ENCODE measurements at regions not wholly inside any gene's neighbourhood (a gene's known extent, or its start where the extent isn't known, plus 50 kb on each side); places are given as distances from the start of the nearest gene placed in this dataset.

DNA sequence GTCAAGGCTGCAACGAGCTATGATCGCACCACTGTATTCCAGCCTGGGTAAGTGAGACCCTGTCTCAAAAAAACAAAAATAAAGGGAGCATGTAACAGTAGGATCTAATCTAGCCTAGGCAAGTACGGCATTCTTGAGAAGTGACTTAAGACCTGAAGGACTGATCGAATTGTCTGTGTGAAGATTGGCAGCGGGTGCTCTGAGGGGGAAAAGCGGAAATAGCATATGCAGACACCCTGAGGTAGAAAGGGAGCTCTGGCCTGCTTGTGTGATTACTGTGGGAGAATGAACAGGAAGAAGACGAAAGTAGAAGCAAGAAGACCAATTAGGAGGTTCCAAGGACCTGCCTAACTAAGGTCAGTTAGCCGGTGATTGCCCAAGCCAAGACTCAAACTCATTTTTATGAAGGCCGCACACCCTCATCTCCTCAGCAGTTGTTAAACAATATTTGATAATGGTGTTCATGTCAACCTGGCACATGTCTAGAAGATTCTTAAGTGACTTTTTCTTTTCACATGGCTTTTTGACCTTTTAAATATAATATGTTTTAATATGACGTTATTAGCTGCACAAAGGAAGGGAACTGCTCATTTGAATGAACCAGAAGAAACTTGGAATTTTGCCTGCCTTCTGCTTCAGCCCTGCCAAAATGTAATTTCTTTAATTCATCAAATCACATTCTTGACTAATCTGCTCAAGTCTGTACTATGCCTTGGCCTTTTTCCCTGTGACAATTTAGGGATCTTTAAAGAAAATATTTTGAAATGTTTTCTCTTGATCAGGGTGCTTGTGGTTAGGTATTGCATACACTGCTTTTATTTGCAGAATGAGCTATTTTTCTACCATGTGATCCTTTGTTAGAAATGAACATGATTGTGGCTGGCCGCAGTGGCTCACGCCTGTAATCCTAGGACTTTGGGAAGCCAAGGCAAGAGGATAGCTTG, 289.2 kb upstream of the DMRT1 start:
- no peak for DNase-seq (ENCODE audit: low spot score)

DNA sequence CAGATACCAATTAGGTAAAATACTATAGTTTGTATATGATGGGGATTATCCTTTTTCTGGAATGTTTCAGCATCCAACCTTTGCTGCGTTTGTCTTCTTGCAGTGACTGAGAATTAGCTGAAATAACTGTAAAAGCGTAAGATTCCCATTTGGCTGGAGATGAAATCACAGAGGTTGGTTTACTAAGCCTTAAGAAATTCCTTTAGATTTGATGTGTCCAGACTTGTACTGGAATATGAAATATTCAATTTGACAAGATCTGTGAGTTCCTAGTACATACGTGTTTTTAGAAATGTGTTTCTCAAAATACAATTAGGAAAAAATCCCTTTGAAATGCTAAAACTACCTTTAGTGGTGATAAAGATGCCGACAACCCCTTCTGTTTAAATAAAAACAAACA, 286.0 kb upstream of the DMRT1 start:
- DNase-seq (ENCODE audit: low spot score): no peak

DNA sequence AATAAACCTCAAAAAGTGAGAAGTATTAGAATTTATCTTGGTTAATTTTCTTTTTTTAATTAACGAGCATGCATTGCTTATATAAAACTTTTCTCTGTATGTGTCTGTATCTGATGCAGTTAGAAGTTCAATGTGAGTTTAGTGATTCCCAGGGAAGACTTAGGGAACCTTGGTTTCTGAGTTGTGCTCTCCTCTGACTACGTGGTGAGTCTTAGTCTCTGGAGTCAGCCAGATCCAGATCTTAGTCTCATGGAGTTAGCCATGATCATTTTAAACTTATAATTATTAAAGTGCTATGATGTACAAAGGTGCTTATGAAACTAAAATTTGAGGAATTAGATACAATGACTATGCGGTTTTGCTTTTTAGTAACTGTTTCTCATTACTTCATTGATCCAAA, 285.3 kb upstream of the DMRT1 start:
- DNase-seq (ENCODE audit: low spot score): no peak

DNA sequence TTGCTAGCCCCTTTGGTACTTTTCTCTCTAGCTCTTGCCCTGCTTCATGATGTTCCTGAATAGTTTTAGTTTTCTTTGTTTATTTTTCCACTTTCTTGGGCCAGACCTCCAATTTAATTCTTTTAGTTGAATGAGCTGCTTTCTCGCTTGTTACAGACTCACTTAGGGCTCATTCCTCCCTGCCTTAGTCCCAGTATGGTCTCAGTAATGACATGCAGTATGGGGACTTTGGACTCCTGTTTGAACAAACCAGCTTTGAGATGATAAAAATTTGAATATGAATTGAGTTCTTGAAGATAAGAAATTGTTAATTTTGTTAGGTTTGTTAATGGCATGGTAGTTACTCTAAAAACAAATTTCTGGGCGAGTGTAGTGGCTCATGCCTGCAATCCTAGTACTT, 284.8 kb upstream of the DMRT1 start:
- no peak for DNase-seq (ENCODE audit: low spot score)

DNA sequence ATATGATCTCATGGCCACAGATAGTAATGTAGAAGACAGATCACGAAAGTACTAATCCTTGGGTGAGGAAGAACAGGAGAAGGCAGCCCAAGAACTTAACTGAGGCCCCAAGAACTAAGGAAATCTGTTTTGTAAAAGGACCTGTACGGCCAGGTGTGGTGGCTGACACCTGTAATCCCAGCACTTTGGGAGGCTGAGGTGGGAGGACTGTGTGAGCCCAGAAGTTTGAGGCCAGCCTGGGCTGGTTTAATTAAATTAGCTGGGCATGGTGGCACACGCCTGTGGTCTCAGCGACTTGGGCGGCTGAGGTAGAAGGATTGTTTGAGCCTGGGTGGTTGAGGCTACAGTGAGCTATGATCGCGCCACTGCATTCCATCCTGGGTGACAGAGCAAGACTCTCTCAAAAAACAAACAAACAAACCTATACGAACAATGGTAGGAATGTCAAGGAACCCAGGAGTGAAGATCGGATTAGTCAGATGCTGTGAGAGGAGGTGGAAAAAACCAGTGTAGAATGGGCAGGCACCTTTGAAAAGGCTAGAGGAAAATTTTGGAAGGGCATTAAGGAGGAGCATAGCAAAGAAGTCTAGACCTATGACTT, 283.8 kb upstream of the DMRT1 start:
- no peak for DNase-seq (ENCODE audit: low spot score)

DNA sequence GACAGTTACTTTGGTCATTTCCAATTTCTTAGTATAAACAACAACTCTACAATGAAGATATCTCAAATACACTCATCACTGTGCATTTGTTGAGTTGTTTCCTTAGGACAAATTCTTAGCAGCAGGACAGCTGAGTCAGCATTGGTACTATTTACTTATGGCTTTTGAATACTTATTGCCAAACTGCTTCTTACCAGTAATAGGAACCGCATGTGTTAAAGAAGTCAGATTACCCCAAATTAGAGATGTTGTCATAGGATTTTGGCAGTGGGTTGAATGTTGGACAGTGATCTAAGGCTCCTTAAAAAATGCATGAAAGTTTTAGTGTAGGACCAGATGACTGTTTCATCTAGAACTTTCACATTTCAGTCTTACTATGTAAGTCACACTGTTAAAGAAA, 280.1 kb upstream of the DMRT1 start:
- no peak for DNase-seq (ENCODE audit: low spot score)

DNA sequence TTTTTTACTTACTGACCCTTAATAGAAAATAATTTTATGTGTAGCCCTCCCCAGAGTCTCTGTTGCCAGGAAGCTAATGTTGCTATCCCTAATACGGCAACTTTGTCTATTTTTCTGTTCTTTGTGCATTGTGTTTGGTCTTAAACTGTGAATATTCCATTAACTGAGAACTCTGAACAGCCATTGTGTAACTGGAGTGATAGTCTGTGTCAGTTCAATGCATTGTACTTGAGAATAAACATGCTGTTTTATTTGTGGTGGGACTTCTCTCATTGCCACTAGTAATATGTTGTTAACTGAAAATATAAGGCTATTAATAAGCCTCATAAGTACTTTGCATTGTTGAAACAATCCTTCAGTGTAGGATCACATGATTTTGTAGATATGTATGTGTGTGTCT, 278.3 kb upstream of the DMRT1 start:
- DNase-seq (ENCODE audit: low spot score): no peak

DNA sequence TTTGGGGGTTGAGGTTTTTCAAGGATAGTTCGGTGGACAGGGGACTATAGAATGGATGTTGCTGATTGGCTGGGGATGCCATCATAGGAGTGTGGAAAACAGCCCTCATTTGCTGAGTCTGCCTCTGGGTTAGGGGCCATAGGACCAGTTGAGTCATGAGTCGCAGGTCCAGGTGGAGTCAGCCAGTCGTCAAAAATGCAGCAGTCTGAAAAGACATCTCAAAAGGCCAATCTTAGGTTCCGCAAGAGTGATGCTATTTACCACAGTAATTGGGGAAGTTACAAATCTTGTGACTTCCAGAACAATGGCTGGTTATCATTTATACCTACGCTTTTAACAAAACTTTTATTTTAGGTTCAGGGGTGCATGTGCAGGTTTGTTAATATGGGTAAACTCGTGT, 276.0 kb upstream of the DMRT1 start:
- DNase-seq (ENCODE audit: low spot score): no peak

DNA sequence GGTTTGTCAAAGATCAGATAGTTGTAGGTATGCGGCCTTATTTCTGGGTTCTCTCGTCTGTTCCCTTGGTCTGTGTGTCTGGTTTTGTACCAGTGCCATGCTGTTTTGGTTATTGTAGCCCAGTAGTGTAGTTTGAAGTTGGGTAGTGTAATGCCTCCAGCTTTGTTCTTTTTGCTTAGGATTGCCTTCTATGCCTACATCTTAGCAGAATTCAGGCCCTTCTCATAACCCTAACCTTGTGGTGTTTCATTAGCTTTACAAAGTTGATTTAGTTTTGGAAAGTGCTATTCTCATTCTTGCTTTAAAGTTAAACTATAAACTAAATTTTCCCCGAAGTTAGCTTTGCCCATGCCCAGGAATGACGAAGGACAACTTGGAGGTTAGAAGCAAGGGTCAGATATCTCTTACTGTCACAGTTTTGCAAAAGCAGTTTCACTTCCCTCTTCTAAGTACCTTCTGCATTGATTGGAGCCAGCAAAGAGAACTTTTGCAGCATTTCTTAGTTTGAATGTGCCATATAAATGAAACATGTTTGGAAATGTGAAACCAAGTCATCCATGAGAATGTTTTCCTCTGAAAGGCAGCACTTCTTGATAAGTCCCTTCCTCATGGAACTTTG, 274.3 kb upstream of the DMRT1 start:
- DNase-seq (ENCODE audit: low spot score): no peak

DNA sequence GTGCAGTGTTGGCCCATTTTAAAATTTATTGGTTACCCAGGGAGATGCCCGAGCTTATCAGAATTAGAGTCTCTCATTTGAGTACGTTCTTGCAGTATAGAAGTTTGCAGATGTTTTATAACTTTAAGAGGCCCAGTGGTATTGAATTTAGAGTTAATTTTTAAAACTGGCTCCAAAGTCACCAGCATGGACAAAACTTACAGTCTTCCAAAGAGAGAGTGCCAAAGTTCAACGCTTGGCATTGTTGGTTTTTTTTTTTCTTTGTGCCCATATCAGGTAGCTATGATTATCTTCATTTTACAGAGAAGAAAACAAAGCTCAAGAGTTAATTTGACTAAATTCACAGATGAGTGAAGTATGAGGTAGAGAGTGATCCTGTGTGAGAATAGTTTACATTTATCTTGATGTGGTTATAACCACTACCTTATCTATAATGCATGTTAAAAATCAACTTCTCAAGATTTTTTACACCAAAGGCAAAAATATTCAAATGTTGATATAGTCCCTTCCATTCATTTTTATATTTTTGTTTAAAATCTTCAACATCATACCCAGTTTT, 273.7 kb upstream of the DMRT1 start:
- no peak for DNase-seq (ENCODE audit: low spot score)

DNA sequence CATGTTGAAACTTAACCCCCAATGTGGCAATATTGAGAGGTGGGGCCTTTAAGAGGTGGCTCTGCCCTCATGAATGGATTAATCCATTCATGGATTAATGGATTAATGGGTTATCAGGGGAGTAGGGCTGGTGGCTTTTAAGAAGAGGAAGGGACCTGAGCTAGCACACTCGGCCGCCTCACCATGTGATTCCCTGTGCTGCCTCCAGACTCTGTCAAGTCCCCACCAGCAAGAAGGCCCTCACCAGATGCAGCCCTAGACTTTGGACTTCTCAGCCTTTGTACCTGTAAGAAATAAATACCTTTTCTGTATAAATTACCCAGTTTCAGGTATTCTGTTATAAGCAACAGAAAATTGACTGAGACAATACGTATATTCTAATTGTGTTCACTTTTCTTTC, 272.2 kb upstream of the DMRT1 start:
- peak; percentile 43 for DNase-seq (ENCODE audit: low spot score)

DNA sequence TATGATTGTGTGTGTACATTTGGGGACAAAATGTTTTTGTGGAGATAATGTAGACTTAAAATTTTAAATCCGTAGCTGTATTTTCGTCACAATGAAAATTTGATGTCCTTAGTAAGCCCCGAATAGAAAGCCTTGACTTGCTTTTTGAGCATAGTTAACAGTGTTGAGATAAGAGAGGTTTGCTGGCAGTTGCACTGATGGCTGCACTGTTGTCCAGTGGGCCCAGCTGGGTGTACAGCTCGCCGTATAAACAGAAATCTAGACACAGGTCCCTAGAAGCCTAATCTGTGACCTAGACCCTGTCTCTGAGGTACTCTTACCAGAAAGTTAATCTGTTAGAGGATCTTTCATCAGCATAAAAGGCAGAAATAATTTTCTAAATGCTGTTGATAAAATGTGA, 271.3 kb upstream of the DMRT1 start:
- no peak for DNase-seq (ENCODE audit: low spot score)

DNA sequence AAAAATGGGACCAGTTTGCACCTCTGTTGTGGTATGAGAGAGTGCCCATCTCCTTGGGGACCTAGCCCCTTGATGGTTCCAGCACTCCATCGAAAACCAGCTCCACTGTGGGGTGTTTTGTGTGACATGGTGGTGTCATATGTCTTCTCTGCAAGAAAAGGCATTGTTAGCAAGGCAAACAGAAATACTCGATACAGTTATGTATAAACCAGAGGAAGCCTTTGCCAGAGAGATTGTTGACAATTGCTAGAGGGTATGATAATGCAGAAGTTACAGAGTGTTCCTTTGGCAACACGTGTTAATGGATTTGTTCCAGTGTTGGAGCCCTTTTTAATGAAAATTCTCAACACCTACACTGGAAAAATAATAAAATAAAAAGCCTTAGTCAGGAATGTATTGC, 270.4 kb upstream of the DMRT1 start:
- DNase-seq (ENCODE audit: low spot score): peak; percentile 68

DNA sequence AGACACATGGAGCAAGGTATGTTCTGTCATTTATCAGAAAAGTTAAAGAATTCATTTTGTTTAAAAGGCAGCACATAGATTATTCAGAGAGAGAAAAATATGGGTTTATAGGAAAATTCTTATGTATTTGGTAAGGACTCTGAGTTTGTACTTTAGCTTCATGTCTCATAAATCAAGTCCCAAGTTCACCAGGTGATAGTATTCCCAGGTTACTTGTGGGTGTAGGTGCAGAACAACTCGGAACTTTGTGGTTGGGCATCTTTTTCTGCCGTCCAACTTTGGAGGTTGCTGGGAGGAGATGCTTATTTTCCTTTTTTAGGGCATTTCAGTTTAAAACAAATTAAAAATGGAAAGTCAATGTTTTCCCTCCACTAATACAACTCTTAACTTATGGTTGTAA, 269.8 kb upstream of the DMRT1 start:
- DNase-seq (ENCODE audit: low spot score): no peak

DNA sequence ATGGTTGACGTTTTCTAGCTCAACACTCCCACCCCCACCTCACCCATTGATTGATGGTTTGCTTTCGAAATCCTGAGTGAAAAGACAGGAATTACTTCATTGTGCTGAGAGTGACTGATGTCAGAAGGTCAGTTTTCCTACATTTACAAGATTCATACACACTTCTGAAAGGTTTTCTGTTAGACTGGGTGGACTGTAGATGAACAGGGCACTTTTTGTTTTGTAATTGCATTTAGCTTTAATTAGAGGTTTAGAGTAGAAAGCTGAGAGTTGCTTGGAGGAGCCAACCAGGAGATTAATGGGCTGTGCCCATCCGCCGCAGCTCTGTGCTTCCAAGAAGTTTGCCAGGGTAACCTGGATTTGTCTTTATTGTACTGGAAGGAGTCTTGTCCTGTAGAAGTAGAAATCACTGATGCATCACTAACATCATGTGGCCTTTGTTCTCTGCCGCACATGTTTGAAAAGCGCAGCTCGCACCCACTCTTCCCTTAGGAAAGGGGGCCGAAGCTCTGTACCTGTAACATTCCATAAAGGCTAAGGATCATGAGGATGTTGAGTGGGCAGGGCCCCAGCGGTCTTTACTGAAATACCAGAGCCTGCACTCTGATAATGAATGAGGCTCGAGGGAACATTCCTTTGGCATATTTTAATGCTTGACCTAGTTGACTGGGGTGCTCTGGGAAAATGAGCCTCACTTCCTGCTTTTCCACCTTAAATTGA, 267.6 kb upstream of the DMRT1 start:
- DNase-seq (ENCODE audit: low spot score): no peak

DNA sequence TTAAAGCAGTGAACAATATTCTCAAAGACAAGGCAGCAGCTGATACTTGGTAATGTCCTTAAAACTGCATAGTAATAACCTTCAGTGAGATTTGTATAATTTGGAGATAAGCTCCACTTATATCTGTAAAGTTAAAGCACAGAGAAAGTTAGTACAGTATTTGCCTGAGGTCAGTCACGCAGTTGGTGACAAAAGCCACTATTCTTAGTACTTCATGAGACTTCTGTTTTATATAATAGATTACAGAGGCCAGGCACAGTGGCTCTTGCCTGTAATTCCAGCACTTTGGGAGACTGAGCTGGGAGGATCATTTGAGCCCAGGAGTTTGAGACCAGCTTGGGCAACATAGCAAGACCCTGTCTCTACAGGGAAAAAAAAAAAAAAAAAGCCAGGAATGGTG, 266.4 kb upstream of the DMRT1 start:
- DNase-seq (ENCODE audit: low spot score): no peak

DNA sequence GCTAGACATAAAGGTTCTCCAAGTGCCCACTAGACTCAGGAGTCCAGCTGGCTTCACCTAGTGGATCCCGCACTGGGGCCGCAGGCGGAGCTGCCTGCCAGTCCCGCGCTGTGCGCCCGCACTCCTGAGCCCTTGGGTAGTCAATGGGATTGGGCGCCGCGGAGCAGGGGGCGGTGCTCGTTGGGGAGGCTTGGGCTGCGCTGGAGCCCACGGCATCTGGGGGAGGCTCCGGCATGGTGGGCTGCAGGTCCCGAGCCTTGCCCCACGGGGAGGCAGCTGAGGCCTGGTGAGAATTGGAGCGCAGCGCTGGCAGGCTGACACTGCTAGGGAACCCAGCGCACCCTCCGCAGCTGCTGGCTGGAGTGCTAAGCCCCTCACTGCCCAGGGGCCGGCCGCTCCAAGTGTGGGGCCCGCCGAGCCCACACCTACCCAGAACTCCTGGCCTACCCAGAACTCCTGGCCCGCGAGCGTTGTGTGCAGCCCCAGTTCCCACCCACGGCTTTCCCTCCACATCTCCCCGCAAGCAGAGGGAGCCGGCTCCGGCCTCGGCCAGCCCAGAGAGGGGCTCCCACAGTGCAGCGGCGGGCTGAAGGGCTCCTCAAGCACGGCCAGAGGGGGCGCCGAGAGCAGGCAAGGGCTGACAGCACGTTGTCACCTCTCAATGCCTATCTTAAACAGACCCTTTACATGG, 260.7 kb upstream of the DMRT1 start:
- DNase-seq (ENCODE audit: low spot score): no peak

DNA sequence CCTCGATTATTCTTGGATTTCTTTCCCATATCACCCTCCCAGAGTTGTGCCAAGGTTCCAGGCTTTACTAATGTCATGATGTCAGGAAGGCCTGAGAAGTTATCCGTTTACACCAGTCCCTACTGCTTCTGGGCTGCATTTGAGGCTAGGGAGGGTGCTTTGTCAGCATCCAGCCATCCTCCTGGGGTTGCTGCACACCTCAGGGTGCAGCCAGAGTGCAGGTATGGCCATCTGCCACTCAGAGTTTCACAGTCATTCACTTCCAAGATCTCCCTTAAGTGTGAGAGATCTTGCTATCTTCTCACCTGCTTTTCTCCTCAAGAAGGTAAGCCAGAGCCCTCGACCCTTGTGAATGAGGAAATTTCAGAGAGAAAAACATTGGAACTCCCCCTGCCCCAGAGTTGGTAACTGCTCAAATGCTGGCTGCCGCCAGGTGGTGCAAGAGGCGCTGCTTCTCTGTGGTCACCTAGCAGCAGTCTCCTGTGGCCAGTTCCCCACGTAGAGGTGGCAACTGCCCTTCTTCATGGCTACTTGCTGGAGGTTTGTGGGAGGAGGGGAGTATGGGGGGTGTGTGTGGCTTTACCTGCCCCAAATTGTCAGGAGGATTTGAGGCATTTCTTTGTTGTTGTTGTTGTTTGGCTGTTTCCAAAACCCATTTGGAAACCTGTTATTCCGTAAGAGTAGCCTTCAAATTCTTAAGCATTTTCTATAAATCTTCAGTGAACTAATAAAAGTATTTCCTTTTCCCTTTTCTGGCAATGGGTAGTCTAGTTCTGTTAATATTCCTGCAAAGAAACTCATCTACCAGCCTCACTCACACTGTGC, 259.6 kb upstream of the DMRT1 start:
- no peak for DNase-seq (ENCODE audit: low spot score)

DNA sequence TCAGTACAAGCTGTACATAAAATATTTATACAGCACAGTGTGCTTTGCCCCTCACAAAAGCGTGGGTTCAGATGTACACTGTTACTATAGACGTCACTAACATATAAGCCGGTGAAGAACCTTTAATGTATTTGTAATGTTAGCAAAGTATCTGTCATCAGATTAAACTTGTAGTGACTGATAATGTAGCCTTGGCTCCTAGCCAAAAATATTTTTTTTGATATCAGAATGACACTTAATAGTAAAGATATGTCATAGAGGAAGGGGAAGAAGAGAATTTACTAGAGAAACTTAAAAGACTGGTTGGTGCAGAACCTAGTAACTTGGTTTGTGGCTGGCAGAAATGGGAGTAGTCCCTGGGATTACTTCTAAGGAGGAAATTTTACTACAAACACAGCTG, 258.7 kb upstream of the DMRT1 start:
- no peak for DNase-seq (ENCODE audit: low spot score)

DNA sequence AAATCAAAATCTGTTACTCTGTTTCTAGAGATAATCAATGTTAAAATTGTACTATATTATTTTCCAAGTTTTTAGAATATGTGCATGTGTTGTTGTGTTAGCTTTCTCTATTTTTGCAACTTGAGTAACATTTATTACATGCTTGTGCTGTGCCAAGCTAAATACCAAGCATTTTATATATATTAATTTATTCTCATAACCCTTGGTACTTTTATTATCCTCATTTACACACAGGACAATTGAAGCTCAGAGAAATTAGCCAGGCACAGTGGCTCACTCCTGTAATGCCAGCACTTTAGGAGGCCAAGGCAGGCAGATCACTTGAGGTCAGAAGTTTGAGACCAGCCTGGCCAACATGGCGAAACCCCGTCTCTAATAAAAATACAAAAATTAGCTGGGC, 254.0 kb upstream of the DMRT1 start:
- DNase-seq (ENCODE audit: low spot score): no peak

DNA sequence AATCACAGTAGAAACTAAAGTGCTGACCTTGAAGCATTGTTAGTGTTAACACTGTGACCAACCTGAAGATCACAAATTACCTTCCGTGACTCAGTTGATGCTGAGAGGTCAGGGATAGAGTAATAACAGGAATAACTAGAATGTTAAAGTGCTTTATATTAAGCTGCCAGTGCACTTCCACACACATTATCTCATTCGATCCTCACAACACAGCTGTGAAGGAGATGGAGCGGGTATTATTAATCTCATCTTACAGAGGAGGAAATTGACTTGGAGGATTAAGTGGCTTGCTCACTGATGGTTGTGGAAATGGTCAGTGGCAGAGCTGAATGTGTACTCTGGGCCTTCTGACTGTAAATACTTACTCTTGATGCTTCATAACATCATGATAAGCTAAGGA, 252.5 kb upstream of the DMRT1 start:
- DNase-seq (ENCODE audit: low spot score): no peak

Measured in mucosa of gallbladder (tissue), 1 donor.